ENCODE measurements at regions not wholly inside any gene's neighbourhood (a gene's known extent, or its start where the extent isn't known, plus 50 kb on each side); places are given as distances from the start of the nearest gene placed in this dataset.

GRCh38 chr21:43297989-43298388, 128.9 kb downstream of the SIK1 start:
- DNase-seq: no peak
- H3K27ac ChIP-seq: no peak overlapping the region
- H3K9me3 ChIP-seq: no peaks in the 10 kb centered on the region
- no peaks in the 10 kb centered on the region for H3K36me3 ChIP-seq
- no peak overlapping the region for H3K4me3 ChIP-seq
- TF ChIP-seq POLR2A (IDR thresholded peaks at IDR 0.05): no peak
- TF ChIP-seq, protein P1, sequence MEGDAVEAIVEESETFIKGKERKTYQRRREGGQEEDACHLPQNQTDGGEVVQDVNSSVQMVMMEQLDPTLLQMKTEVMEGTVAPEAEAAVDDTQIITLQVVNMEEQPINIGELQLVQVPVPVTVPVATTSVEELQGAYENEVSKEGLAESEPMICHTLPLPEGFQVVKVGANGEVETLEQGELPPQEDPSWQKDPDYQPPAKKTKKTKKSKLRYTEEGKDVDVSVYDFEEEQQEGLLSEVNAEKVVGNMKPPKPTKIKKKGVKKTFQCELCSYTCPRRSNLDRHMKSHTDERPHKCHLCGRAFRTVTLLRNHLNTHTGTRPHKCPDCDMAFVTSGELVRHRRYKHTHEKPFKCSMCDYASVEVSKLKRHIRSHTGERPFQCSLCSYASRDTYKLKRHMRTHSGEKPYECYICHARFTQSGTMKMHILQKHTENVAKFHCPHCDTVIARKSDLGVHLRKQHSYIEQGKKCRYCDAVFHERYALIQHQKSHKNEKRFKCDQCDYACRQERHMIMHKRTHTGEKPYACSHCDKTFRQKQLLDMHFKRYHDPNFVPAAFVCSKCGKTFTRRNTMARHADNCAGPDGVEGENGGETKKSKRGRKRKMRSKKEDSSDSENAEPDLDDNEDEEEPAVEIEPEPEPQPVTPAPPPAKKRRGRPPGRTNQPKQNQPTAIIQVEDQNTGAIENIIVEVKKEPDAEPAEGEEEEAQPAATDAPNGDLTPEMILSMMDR (IDR thresholded peaks at IDR 0.05): no peak
- intact Hi-C loops (cut with DNase I; ENCODE audit: low total_unique reads): no loop called here
- no peaks in the 10 kb centered on the region for H3K27me3 ChIP-seq
- no peaks in the 10 kb centered on the region for H3K4me1 ChIP-seq

GRCh38 chr21:43297391-43297981, 128.7 kb downstream of the CRYAA start:
- Histone ChIP-seq H3K27me3 (no peaks in the 10 kb centered on the region), H3K9me3 (no peaks in the 10 kb centered on the region), H3K4me3 (no peak overlapping the region), H3K36me3 (no peaks in the 10 kb centered on the region), H3K4me1 (no peaks in the 10 kb centered on the region), H3K27ac (no peak overlapping the region)
- no peak for DNase-seq
- intact Hi-C loops (cut with DNase I; ENCODE audit: low total_unique reads): no loop called here
- TF ChIP-seq, protein P1 (IDR thresholded peaks at IDR 0.05): no peak
- TF ChIP-seq POLR2A (IDR thresholded peaks at IDR 0.05): no peak

- H3K9me3 ChIP-seq: no peaks in the 10 kb centered on the region
- no peaks in the 10 kb centered on the region for H3K27me3 ChIP-seq
- intact Hi-C loops (cut with DNase I; ENCODE audit: low total_unique reads): no loop called here
- no peak overlapping the region for H3K4me3 ChIP-seq
- no peaks in the 10 kb centered on the region for H3K4me1 ChIP-seq
- DNase-seq: no peak
- H3K27ac ChIP-seq: no peak overlapping the region
- no peak for TF ChIP-seq POLR2A (IDR thresholded peaks at IDR 0.05)
- TF ChIP-seq, protein P1 (IDR thresholded peaks at IDR 0.05): no peak
- H3K36me3 ChIP-seq: no peaks in the 10 kb centered on the region
These were observed 126.5 kb downstream of the CRYAA start for GRCh38 chr21:43295066-43295958.

- H3K27ac ChIP-seq: no peak overlapping the region
- H3K27me3 ChIP-seq: no peaks in the 10 kb centered on the region
- DNase-seq: no peak
- no peaks in the 10 kb centered on the region for H3K36me3 ChIP-seq
- intact Hi-C loops (cut with DNase I; ENCODE audit: low total_unique reads): no loop called here
- H3K4me1 ChIP-seq: no peaks in the 10 kb centered on the region
- no peaks in the 10 kb centered on the region for H3K9me3 ChIP-seq
- no peak overlapping the region for H3K4me3 ChIP-seq
- TF ChIP-seq, protein P1 (IDR thresholded peaks at IDR 0.05): no peak
- no peak for TF ChIP-seq POLR2A (IDR thresholded peaks at IDR 0.05)
These were observed 125.5 kb downstream of the CRYAA start for GRCh38 chr21:43294194-43294902.

- Histone ChIP-seq H3K9me3 (no peaks in the 10 kb centered on the region), H3K27ac (no peak overlapping the region), H3K27me3 (no peaks in the 10 kb centered on the region), H3K4me3 (no peak overlapping the region), H3K4me1 (no peaks in the 10 kb centered on the region), H3K36me3 (no peaks in the 10 kb centered on the region)
- intact Hi-C loops (cut with DNase I; ENCODE audit: low total_unique reads): no loop called here
- TF ChIP-seq, protein P1 (IDR thresholded peaks at IDR 0.05): no peak
- TF ChIP-seq POLR2A (IDR thresholded peaks at IDR 0.05): no peak
- DNase-seq: no peak
These were observed 124.0 kb downstream of the CRYAA start for GRCh38 chr21:43292866-43293142.

All from uterus (tissue), 3 donors.